ENCODE measurements at regions not wholly inside any gene's neighbourhood (a gene's known extent, or its start where the extent isn't known, plus 50 kb on each side); places are given as distances from the start of the nearest gene placed in this dataset.

GRCh38 chr13:53907891-53908290, 879.3 kb downstream of the OLFM4 start:
- no peak for DNase-seq

GRCh38 chr13:53920916-53921315, 892.3 kb downstream of the OLFM4 start:
- no peak for DNase-seq

DNA sequence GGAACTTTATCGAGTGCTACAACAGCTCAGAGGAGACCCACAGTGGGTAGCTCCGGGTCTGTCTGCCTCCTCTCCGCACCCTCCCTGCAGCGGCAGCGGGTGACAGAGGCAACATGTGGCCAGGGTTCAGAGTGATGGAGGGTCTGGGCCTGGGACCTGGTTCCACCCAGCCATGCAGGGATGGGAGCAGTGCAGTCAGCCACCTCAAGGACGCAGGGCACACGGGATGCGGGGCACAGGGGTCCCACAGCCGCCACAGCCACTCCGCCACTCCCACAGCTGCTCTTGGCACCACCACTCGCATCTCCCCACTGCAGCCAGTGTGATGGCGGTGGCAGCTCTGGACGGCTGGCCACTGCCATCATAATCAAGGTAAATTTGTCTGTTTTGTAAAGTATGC, 892.9 kb downstream of the OLFM4 start:
- no peak for DNase-seq

DNA sequence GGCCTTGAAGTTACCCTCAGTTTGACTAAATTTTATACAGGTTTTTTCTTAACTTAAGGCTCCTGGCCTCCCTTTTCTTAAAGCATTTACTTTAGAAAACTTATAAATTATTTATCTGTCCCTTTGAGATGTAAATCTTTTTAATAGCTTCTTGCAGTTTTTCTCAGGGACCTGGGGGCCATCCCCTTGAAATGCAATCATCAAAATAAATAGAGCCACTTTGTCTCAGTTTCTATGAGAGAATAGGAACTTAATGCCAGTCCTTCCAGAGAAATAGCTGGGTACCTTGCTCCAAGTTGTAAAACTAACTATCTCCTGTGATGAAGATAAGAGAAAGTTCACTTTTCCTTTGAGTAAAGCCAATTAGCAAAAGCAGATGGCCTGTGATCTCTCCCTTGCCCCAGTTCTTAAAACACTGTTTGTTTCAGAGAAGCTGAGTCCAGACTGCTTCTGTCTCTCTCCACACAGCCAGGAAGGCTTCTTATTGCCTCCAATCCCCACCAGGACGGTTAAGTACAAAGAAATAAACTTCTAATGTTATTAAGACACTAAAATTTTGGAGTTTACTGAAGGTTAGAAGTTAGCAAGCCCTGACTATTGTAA, 913.1 kb downstream of the OLFM4 start:
- DNase-seq = no peak

GRCh38 chr13:53946500-53946899, 917.9 kb downstream of the OLFM4 start:
- DNase-seq = no peak

- no peak for DNase-seq
Measured at GRCh38 chr13:53953183-53953582, 924.6 kb downstream of the OLFM4 start.

Measured in suppressor macrophage treated with lipopolysaccharide for 4 hours (primary cell).